WI38 (cell line): ENCODE measurements at regions not wholly inside any gene's neighbourhood (a gene's known extent, or its start where the extent isn't known, plus 50 kb on each side); places are given as distances from the start of the nearest gene placed in this dataset.
"Not testable (repeated sequence)": the region's sequence is repeated elsewhere in the genome, so short reads cannot be mapped to it uniquely, and the experiment has no call there.

Experiments used
- H3K4me3 ChIP-seq: 2 replicates; pipeline ENCODE4 v1.5.1; 2011; ENCODE audit warnings: low read depth, mild to moderate bottlenecking, control low read depth, low read length
- TF ChIP-seq, protein P1 (sequence below): IDR thresholded peaks from 2 replicates; pipeline ENCODE4 v1.5.1; 2012; ENCODE audit warnings: low read depth, mild to moderate bottlenecking, control low read depth, low read length

- no peak overlapping the region for H3K4me3 ChIP-seq
- TF ChIP-seq, protein P1, sequence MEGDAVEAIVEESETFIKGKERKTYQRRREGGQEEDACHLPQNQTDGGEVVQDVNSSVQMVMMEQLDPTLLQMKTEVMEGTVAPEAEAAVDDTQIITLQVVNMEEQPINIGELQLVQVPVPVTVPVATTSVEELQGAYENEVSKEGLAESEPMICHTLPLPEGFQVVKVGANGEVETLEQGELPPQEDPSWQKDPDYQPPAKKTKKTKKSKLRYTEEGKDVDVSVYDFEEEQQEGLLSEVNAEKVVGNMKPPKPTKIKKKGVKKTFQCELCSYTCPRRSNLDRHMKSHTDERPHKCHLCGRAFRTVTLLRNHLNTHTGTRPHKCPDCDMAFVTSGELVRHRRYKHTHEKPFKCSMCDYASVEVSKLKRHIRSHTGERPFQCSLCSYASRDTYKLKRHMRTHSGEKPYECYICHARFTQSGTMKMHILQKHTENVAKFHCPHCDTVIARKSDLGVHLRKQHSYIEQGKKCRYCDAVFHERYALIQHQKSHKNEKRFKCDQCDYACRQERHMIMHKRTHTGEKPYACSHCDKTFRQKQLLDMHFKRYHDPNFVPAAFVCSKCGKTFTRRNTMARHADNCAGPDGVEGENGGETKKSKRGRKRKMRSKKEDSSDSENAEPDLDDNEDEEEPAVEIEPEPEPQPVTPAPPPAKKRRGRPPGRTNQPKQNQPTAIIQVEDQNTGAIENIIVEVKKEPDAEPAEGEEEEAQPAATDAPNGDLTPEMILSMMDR, result no peak
Observed at GRCh38 chr6:37078814-37079213, 73.4 kb downstream of the FGD2 start.

GRCh38 chr6:37081042-37081607, 75.7 kb downstream of the FGD2 start:
- TF ChIP-seq, protein P1, result no peak
- H3K4me3 ChIP-seq, result no peak overlapping the region

DNA sequence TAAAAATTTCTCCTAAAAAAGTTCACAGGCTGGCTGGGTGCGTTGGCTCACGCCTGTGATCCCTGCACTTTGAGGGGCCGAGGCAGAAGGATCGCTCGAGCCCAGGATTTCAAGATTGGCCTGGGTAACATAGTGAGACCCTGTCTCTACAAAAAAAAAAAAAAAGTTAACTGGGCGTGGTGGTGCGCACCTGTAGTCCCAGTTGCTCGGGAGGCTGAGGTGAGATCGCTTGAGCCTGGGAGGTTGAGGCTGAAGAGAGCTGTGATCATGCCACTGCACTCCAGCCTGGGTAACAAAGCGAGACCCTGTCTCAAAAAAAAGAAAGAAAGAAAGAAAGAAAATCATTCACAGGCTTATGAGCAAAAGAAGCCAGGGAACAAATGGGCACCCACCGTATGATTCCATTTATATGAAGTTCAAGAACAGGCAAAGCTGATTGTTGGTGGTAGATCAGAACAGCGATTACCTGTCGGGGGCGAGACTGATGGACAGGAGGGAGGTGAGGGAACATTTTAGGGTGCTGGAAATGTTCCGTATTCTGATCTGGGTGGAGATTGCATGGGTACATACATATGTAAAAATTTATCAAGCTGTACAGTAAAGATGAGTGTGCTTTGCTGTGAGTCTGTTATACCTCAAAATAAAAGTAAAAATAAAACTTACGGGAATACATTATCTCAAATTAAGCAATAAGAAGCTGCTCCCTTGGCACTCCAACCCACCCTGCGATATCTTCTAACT, 77.1 kb downstream of the FGD2 start:
- TF ChIP-seq, protein P1, result no peak

DNA sequence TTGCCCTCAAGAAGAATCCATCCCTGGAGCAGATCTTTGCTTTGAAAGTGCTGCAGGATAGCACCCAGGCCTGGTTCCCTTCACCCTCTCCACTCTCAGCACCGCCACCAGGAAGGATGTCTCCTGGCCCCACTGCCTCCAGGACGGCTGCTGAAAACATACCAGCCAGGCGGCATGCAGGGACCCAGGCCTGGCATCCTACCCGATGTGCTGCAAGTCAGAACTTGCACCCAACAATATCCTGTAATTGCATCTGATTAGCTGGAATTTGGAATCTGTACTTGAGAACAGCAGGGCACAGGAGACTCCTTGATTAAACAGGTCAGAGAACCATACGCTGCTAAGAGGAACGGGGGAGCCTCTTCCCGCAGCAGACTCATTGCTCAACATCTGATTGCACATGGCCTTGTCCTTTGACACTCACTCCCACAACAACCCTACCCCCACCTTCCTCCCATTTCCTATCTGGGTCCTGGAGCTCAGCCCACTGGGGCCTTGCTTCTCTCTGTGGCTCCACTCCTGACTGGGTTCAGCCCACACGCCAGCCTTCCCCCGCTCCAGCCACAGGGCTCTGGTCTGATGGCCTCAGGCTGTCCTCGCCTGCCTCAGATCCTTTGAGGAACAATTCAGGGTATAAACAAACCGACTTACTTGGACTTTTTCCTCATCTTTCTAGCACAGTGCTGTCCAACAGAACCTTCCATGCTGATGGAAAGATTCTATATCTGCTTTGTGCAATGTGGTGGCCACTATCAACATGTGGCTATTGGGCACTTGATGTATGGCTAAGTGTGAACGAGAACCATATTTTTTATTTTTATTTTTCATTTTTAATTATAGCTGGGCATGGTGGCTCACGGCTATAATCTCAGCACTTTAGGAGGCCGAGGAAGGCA, 78.0 kb downstream of the FGD2 start:
- H3K4me3 ChIP-seq, result no peak overlapping the region
- TF ChIP-seq, protein P1, result no peak

More for the DNA sequence above, 77.1 kb downstream of the FGD2 start:
- H3K4me3 ChIP-seq, result no peak overlapping the region

DNA sequence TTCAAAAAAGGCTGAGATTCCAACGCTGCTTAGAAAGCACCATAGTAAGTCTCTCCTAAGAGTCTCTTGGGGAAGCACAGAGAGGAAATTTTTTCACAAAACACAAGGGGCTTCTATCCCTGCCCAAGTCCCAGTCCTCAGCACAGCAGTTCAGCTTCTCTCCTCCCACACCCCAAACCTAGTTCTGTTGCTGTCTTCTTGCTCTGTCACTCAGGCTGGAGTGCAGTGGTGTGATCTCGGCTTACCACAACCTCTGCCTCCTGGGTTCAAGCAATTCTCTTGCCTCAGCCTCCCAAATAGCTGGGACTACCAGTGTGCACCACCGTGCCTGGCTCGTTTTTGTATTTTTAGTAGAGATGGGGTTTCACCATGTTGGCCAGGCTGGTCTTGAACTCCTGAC, 79.2 kb downstream of the FGD2 start:
- not testable (repeated sequence) for H3K4me3 ChIP-seq

GRCh38 chr6:37085198-37085597, 79.7 kb downstream of the FGD2 start:
- TF ChIP-seq, protein P1, result no peak
- no peak overlapping the region for H3K4me3 ChIP-seq

DNA sequence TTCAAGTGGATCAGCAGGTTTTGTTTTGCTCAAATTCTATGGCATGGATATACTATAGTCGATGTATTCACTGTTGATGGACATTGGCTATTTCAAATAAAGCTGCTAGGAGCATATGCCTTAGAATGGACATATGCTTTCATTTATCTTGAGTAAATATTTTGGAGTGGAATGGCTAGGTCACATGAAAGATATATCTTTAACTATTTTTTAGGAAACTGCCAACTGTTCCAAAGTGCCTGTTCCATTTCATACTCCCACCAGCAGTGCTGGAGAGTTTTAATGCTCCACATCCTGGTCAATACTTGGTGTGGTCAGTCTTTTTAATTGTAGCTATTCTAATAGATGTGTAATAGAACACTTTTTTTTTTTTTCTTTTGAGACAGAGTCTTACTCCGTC, 81.1 kb upstream of the PIM1 start:
- H3K4me3 ChIP-seq, result no peak overlapping the region
- TF ChIP-seq, protein P1, result no peak
